Neural progenitor cell (in vitro differentiated cells): ENCODE measurements at regions not wholly inside any gene's neighbourhood (a gene's known extent, or its start where the extent isn't known, plus 50 kb on each side); places are given as distances from the start of the nearest gene placed in this dataset.

Source experiments
- EZH2 ChIP-seq: fragments of 200-600 bp; sonication (generic); IDR thresholded peaks from 2 replicates; pipeline ENCODE4 v1.6.1; 2017; ENCODE audit warnings: antibody characterized with exemption, mild to moderate bottlenecking, moderate library complexity
- TF ChIP-seq, protein P1 (sequence below): fragments of 200-600 bp; sonication (generic); IDR thresholded peaks from 2 replicates; pipeline ENCODE4 v1.5.1; 2017; ENCODE audit warnings: antibody characterized with exemption, mild to moderate bottlenecking

DNA sequence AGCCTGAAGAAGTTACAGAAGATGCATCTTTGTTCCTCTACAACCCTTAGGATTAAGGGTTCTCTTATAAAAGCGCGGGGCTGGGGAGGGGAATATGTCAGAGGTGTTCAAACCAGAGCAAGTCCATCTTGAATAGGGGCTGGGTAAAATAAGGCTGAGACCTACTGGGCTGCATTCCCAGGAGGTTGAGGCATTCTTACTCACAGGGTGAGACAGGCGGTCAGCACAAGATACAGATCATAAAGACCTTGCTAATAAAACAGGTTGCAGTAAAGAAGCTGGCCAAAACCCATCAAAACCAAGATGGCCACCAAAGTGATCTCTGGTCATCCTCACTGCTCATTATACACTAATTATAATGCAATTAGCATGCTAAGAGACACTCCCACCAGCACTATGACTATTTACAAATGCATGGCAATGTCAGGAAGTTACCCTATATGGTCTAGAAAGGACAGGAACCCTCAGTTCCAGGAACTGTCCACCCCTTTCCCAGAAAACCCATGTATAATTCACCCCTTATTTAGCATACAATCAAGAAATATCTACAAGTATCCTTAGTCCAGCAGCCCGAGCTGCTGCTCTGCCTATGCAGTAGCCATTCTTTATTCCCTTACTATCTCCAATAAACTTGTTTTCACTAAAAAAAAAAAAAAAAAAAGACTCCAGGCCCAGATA is 108.1 kb upstream of the FOXN3 start:
- TF ChIP-seq, protein P1, sequence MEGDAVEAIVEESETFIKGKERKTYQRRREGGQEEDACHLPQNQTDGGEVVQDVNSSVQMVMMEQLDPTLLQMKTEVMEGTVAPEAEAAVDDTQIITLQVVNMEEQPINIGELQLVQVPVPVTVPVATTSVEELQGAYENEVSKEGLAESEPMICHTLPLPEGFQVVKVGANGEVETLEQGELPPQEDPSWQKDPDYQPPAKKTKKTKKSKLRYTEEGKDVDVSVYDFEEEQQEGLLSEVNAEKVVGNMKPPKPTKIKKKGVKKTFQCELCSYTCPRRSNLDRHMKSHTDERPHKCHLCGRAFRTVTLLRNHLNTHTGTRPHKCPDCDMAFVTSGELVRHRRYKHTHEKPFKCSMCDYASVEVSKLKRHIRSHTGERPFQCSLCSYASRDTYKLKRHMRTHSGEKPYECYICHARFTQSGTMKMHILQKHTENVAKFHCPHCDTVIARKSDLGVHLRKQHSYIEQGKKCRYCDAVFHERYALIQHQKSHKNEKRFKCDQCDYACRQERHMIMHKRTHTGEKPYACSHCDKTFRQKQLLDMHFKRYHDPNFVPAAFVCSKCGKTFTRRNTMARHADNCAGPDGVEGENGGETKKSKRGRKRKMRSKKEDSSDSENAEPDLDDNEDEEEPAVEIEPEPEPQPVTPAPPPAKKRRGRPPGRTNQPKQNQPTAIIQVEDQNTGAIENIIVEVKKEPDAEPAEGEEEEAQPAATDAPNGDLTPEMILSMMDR = no peak
- no peak for TF ChIP-seq EZH2
